Tibial nerve (tissue), 4 donors: ENCODE measurements at regions not wholly inside any gene's neighbourhood (a gene's known extent, or its start where the extent isn't known, plus 50 kb on each side); places are given as distances from the start of the nearest gene placed in this dataset.

Experiments
- EP300 ChIP-seq, 2 donors: sonication (generic); formaldehyde crosslinking; IDR thresholded peaks; one replicate each; pipeline ENCODE4 v1.6.1; 2017; ENCODE audit warnings: antibody characterized with exemption in 2 of 2, mild to moderate bottlenecking in 1 of 2
- POLR2A ChIP-seq, 2 donors: fragments of 450-650 bp; IDR thresholded peaks; one replicate each; pipeline ENCODE4 v1.6.1; 2017; ENCODE audit warnings: antibody characterized with exemption in 2 of 2, mild to moderate bottlenecking in 2 of 2, moderate library complexity in 2 of 2
- TF ChIP-seq, protein P1 (sequence below), 5 experiments: fragments of 200-600 bp in 3 of 5; fragments of 450-650 bp in 2 of 5; sonication (generic) in 3 of 5; IDR thresholded peaks; one replicate each; pipeline ENCODE4 v1.5.1; 2016 to 2019; ENCODE audit warnings: antibody characterized with exemption in 5 of 5, mild to moderate bottlenecking in 3 of 5, moderate library complexity in 2 of 5

DNA sequence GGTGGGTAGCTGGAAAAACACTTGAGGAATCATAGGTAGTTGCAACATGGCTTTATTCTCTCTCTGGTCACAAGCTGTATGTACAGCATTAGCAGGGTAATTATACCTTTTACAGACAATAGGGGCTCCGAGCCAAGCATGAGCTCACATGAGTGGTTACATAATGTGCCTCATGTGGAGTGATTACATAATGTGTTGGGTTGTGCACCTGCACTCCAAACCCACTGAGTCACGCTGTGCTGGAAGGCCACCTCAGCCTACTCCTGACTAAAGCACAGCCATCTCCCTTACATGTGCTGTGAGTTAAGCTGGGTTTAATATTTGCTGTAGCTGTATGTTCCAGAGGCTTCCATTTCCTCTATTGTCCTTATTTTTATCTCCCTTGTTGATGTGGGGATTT, 348.7 kb upstream of the SEMA3C start:
- TF ChIP-seq, protein P1, sequence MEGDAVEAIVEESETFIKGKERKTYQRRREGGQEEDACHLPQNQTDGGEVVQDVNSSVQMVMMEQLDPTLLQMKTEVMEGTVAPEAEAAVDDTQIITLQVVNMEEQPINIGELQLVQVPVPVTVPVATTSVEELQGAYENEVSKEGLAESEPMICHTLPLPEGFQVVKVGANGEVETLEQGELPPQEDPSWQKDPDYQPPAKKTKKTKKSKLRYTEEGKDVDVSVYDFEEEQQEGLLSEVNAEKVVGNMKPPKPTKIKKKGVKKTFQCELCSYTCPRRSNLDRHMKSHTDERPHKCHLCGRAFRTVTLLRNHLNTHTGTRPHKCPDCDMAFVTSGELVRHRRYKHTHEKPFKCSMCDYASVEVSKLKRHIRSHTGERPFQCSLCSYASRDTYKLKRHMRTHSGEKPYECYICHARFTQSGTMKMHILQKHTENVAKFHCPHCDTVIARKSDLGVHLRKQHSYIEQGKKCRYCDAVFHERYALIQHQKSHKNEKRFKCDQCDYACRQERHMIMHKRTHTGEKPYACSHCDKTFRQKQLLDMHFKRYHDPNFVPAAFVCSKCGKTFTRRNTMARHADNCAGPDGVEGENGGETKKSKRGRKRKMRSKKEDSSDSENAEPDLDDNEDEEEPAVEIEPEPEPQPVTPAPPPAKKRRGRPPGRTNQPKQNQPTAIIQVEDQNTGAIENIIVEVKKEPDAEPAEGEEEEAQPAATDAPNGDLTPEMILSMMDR (IDR thresholded peaks at IDR 0.05), result no peak
- TF ChIP-seq EP300 (IDR thresholded peaks at IDR 0.05) (no peak), POLR2A (IDR thresholded peaks at IDR 0.05) (no peak)
